ENCODE measurements at regions not wholly inside any gene's neighbourhood (a gene's known extent, or its start where the extent isn't known, plus 50 kb on each side); places are given as distances from the start of the nearest gene placed in this dataset.

DNA sequence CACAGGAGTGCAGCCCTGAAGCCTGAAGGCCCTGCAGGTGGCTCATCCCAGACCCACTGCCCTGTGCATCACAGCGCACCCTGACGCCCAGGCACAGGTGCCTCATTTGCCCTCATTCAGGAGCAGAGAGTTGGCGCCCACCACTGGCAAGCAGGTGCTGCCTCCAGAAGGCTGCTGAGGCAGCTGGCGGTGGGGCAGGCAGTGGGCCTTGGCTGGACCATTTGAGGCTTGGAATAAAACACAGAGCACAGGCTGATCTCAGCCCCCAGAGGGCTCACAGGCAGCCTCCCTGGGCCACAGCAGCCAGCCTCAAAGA lies 1151.9 kb downstream of the BRD1 start:
- TF ChIP-seq, protein P1, sequence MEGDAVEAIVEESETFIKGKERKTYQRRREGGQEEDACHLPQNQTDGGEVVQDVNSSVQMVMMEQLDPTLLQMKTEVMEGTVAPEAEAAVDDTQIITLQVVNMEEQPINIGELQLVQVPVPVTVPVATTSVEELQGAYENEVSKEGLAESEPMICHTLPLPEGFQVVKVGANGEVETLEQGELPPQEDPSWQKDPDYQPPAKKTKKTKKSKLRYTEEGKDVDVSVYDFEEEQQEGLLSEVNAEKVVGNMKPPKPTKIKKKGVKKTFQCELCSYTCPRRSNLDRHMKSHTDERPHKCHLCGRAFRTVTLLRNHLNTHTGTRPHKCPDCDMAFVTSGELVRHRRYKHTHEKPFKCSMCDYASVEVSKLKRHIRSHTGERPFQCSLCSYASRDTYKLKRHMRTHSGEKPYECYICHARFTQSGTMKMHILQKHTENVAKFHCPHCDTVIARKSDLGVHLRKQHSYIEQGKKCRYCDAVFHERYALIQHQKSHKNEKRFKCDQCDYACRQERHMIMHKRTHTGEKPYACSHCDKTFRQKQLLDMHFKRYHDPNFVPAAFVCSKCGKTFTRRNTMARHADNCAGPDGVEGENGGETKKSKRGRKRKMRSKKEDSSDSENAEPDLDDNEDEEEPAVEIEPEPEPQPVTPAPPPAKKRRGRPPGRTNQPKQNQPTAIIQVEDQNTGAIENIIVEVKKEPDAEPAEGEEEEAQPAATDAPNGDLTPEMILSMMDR (conservative IDR thresholded peaks at IDR 0.05; ENCODE audit: low read depth in 2 of 2) = no peak
- TF ChIP-seq EZH2 (IDR thresholded peaks at IDR 0.05; ENCODE audit: low read depth, unreplicated experiment) (no peak), POLR2AphosphoS5 (IDR thresholded peaks at IDR 0.05; ENCODE audit: low read depth) (no peak), ZNF114 (CRISPR knock-in tag; IDR thresholded peaks at IDR 0.05) (no peak), EZH2phosphoT487 (IDR thresholded peaks at IDR 0.05; ENCODE audit: unreplicated experiment) (no peak), ZNF331 (CRISPR knock-in tag; IDR thresholded peaks at IDR 0.05; ENCODE audit: low read depth) (no peak)
- TF ChIP-seq, protein P2, sequence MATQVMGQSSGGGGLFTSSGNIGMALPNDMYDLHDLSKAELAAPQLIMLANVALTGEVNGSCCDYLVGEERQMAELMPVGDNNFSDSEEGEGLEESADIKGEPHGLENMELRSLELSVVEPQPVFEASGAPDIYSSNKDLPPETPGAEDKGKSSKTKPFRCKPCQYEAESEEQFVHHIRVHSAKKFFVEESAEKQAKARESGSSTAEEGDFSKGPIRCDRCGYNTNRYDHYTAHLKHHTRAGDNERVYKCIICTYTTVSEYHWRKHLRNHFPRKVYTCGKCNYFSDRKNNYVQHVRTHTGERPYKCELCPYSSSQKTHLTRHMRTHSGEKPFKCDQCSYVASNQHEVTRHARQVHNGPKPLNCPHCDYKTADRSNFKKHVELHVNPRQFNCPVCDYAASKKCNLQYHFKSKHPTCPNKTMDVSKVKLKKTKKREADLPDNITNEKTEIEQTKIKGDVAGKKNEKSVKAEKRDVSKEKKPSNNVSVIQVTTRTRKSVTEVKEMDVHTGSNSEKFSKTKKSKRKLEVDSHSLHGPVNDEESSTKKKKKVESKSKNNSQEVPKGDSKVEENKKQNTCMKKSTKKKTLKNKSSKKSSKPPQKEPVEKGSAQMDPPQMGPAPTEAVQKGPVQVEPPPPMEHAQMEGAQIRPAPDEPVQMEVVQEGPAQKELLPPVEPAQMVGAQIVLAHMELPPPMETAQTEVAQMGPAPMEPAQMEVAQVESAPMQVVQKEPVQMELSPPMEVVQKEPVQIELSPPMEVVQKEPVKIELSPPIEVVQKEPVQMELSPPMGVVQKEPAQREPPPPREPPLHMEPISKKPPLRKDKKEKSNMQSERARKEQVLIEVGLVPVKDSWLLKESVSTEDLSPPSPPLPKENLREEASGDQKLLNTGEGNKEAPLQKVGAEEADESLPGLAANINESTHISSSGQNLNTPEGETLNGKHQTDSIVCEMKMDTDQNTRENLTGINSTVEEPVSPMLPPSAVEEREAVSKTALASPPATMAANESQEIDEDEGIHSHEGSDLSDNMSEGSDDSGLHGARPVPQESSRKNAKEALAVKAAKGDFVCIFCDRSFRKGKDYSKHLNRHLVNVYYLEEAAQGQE (IDR thresholded peaks at IDR 0.05; ENCODE audit: unreplicated experiment) = no peak
- TF ChIP-seq, protein P3, sequence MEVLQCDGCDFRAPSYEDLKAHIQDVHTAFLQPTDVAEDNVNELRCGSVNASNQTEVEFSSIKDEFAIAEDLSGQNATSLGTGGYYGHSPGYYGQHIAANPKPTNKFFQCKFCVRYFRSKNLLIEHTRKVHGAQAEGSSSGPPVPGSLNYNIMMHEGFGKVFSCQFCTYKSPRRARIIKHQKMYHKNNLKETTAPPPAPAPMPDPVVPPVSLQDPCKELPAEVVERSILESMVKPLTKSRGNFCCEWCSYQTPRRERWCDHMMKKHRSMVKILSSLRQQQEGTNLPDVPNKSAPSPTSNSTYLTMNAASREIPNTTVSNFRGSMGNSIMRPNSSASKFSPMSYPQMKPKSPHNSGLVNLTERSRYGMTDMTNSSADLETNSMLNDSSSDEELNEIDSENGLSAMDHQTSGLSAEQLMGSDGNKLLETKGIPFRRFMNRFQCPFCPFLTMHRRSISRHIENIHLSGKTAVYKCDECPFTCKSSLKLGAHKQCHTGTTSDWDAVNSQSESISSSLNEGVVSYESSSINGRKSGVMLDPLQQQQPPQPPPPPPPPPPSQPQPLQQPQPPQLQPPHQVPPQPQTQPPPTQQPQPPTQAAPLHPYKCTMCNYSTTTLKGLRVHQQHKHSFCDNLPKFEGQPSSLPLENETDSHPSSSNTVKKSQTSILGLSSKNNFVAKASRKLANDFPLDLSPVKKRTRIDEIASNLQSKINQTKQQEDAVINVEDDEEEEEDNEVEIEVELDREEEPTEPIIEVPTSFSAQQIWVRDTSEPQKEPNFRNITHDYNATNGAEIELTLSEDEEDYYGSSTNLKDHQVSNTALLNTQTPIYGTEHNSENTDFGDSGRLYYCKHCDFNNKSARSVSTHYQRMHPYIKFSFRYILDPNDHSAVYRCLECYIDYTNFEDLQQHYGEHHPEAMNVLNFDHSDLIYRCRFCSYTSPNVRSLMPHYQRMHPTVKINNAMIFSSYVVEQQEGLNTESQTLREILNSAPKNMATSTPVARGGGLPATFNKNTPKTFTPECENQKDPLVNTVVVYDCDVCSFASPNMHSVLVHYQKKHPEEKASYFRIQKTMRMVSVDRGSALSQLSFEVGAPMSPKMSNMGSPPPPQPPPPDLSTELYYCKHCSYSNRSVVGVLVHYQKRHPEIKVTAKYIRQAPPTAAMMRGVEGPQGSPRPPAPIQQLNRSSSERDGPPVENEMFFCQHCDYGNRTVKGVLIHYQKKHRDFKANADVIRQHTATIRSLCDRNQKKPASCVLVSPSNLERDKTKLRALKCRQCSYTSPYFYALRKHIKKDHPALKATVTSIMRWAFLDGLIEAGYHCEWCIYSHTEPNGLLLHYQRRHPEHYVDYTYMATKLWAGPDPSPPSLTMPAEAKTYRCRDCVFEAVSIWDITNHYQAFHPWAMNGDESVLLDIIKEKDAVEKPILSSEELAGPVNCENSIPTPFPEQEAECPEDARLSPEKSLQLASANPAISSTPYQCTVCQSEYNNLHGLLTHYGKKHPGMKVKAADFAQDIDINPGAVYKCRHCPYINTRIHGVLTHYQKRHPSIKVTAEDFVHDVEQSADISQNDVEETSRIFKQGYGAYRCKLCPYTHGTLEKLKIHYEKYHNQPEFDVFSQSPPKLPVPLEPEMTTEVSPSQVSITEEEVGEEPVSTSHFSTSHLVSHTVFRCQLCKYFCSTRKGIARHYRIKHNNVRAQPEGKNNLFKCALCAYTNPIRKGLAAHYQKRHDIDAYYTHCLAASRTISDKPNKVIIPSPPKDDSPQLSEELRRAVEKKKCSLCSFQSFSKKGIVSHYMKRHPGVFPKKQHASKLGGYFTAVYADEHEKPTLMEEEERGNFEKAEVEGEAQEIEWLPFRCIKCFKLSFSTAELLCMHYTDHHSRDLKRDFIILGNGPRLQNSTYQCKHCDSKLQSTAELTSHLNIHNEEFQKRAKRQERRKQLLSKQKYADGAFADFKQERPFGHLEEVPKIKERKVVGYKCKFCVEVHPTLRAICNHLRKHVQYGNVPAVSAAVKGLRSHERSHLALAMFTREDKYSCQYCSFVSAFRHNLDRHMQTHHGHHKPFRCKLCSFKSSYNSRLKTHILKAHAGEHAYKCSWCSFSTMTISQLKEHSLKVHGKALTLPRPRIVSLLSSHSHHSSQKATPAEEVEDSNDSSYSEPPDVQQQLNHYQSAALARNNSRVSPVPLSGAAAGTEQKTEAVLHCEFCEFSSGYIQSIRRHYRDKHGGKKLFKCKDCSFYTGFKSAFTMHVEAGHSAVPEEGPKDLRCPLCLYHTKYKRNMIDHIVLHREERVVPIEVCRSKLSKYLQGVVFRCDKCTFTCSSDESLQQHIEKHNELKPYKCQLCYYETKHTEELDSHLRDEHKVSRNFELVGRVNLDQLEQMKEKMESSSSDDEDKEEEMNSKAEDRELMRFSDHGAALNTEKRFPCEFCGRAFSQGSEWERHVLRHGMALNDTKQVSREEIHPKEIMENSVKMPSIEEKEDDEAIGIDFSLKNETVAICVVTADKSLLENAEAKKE (CRISPR knock-in tag; IDR thresholded peaks at IDR 0.05) = no peak

Data from GM23338 (cell line).